Caco-2 (cell line): ENCODE measurements at regions not wholly inside any gene's neighbourhood (a gene's known extent, or its start where the extent isn't known, plus 50 kb on each side); places are given as distances from the start of the nearest gene placed in this dataset.

Experiments used
- BruUV-seq: library from RNA; stranded (reverse); fragments of 400-500 nt; replicated peaks from 2 replicates; lab custom pipeline; 2021; lab: Mats Ljungman, UMichigan
- CTCF ChIA-PET: fragments of 300-600 bp; sonication (Branson Sonifier 250); formaldehyde crosslinking; loops from one replicate; lab custom pipeline; 2022; ENCODE audit warnings: antibody characterized with exemption; lab: Charles Lee
- POLR2A ChIA-PET: fragments of 300-600 bp; sonication (Branson Sonifier 250); formaldehyde crosslinking; loops from one replicate; lab custom pipeline; 2022; ENCODE audit warnings: antibody characterized with exemption; lab: Charles Lee
- DNase-seq, 2 experiments: peaks; one replicate each; pipeline versions ENCODE4 v3.0.0 to v3.0.0-alpha.2; 2020 to 2022
- H3K27me3 ChIP-seq: replicated peaks from 2 replicates; pipeline ENCODE4 v1.6.0; 2011; ENCODE audit warnings: low read length; ENCODE audit not compliant: control insufficient read depth, insufficient read depth
- H3K36me3 ChIP-seq: 2 replicates; pipeline ENCODE4 v1.5.1; 2011; ENCODE audit warnings: low read length; ENCODE audit not compliant: control insufficient read depth, insufficient read depth
- H3K4me1 ChIP-seq: fragments of 250-450 bp; sonication (Bioruptor Pico); 2 replicates; pipeline ENCODE4 v1.5.1; 2020; ENCODE audit warnings: mild to moderate bottlenecking
- H3K4me3 ChIP-seq: 2 replicates; pipeline ENCODE4 v1.5.1; 2011; ENCODE audit warnings: low read depth, mild to moderate bottlenecking, control low read depth, low read length
- H3K9me3 ChIP-seq: fragments of 250-450 bp; sonication (Bioruptor Pico); 2 replicates; pipeline ENCODE4 v1.5.1; 2020; ENCODE audit warnings: mild to moderate bottlenecking, moderate library complexity
- H3K27ac Mint-ChIP-seq: one replicate; pipeline ENCODE4 v1.8.0; 2022; ENCODE audit warnings: mixed read lengths; ENCODE audit not compliant: unreplicated experiment
- H3K27me3 Mint-ChIP-seq: one replicate; pipeline ENCODE4 v1.8.0; 2022; ENCODE audit warnings: mixed read lengths; ENCODE audit not compliant: insufficient read depth, unreplicated experiment
- H3K36me3 Mint-ChIP-seq: one replicate; pipeline ENCODE4 v1.8.0; 2022; ENCODE audit warnings: mild to moderate bottlenecking, mixed read lengths; ENCODE audit not compliant: insufficient read depth, unreplicated experiment
- H3K4me1 Mint-ChIP-seq: one replicate; pipeline ENCODE4 v1.8.0; 2022; ENCODE audit warnings: low read depth, mixed read lengths; ENCODE audit not compliant: unreplicated experiment
- H3K4me3 Mint-ChIP-seq: one replicate; pipeline ENCODE4 v1.8.0; 2022; ENCODE audit warnings: mild to moderate bottlenecking, moderate library complexity, mixed read lengths; ENCODE audit not compliant: unreplicated experiment
- H3K9me3 Mint-ChIP-seq: one replicate; pipeline ENCODE4 v1.8.0; 2022; ENCODE audit warnings: mixed read lengths; ENCODE audit not compliant: unreplicated experiment
- intact Hi-C: fragments of 100-400 bp; cut with micrococcal nuclease; formaldehyde crosslinking; loops from one replicate; pipeline ENCODE4 v1.10.0; 2022; ENCODE audit not compliant: unreplicated experiment
- TF ChIP-seq, protein P1 (sequence below), 2 experiments: fragments of 200-600 bp in 1 of 2; IDR thresholded peaks; 1 replicate in 1 of 2; 2 replicates in 1 of 2; pipeline versions ENCODE4 v1.5.1 to v1.8.0; 2011 to 2022; ENCODE audit warnings: antibody characterized with exemption in 1 of 2, control low read depth in 1 of 2, inconsistent platforms in 1 of 2, low read depth in 1 of 2, low read length in 1 of 2, mild to moderate bottlenecking in 1 of 2, moderate library complexity in 1 of 2; ENCODE audit not compliant: insufficient read depth in 1 of 2, severe bottlenecking in 1 of 2, unreplicated experiment in 1 of 2

DNA sequence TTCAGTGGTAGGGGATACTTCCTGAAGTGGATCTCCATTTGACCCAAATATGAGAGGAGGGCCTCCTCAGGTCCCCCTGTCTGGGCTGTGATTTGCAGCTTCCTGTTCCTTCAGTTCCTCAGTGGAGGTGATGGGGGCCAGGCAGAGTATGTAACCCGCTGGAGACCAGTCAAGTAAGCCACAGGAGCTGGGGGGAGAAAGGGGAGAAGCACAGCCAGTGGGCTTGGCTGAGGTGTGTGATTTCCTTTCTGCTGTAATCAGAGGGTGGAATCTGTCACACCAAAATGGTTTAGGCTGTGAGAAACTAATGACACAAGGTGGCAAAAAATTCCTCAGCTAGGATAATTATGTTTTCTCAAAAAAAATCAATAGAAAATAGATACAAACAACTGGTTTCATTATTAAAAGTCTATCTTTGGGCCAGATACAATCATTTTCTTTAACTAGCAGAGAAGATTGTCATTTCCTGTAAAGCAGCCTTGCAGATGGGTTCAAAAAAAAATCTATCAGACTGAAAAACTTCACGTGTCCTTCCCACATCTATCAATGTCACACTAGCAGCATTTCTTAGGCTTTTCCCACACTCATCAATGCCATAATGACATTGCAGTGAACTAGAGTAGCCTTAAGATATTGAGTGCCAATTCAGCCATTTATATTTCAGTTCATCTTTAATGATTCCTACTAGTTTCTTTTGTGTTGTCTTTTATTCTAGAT lies 1660.3 kb downstream of the EFNB2 start:
- Histone ChIP-seq H3K36me3 (no peaks in the 10 kb centered on the region), H3K4me3 (no peak overlapping the region), H3K27me3 (no peaks in the 10 kb centered on the region), H3K4me1 (no peaks in the 10 kb centered on the region), H3K9me3 (no peaks in the 10 kb centered on the region)
- Mint-ChIP-seq H3K4me1 (no peaks in the 10 kb centered on the region), H3K27ac (no peak overlapping the region), H3K4me3 (no peak overlapping the region), H3K36me3 (no peaks in the 10 kb centered on the region), H3K27me3 (no peaks in the 10 kb centered on the region), H3K9me3 (no peaks in the 10 kb centered on the region)
- DNase-seq: no peak
- intact Hi-C loops: no loop called here
- BruUV-seq: no TSS peak
- TF ChIP-seq, protein P1, sequence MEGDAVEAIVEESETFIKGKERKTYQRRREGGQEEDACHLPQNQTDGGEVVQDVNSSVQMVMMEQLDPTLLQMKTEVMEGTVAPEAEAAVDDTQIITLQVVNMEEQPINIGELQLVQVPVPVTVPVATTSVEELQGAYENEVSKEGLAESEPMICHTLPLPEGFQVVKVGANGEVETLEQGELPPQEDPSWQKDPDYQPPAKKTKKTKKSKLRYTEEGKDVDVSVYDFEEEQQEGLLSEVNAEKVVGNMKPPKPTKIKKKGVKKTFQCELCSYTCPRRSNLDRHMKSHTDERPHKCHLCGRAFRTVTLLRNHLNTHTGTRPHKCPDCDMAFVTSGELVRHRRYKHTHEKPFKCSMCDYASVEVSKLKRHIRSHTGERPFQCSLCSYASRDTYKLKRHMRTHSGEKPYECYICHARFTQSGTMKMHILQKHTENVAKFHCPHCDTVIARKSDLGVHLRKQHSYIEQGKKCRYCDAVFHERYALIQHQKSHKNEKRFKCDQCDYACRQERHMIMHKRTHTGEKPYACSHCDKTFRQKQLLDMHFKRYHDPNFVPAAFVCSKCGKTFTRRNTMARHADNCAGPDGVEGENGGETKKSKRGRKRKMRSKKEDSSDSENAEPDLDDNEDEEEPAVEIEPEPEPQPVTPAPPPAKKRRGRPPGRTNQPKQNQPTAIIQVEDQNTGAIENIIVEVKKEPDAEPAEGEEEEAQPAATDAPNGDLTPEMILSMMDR (IDR thresholded peaks at IDR 0.05; ENCODE audit: insufficient read depth in 1 of 2, low read depth in 1 of 2, low read length in 1 of 2, severe bottlenecking in 1 of 2, unreplicated experiment in 1 of 2): no peak
- ChIA-PET POLR2A (no interaction called here), CTCF (no interaction called here)

DNA sequence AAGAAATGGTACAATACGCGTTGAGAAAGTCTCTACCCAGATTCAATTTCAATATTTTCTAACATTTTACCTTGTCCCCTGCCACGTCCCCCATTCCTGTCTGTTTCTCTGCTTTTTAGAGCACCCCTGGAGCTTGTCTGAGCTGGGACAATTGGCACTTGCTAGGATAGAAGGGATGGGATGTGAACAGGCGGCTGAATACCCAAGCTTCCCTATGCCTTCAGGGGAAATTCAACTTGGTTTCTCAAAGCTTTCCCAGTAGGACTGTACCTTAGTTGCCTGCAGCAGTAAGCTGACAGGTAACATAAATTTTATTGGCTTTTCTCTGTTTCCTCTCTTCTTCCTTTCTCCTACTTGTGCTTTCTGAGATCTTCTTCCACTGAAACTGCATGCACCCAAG lies 1663.3 kb downstream of the EFNB2 start:
- Histone ChIP-seq H3K4me3 (no peak overlapping the region), H3K4me1 (no peaks in the 10 kb centered on the region), H3K9me3 (no peaks in the 10 kb centered on the region), H3K36me3 (no peaks in the 10 kb centered on the region), H3K27me3 (no peaks in the 10 kb centered on the region)
- intact Hi-C loops: no loop called here
- Mint-ChIP-seq H3K27me3 (no peaks in the 10 kb centered on the region), H3K36me3 (no peaks in the 10 kb centered on the region), H3K4me3 (no peak overlapping the region), H3K9me3 (no peaks in the 10 kb centered on the region), H3K4me1 (no peaks in the 10 kb centered on the region), H3K27ac (no peak overlapping the region)
- TF ChIP-seq, protein P1 (IDR thresholded peaks at IDR 0.05; ENCODE audit: insufficient read depth in 1 of 2, low read depth in 1 of 2, low read length in 1 of 2, severe bottlenecking in 1 of 2, unreplicated experiment in 1 of 2): no peak
- ChIA-PET POLR2A (no interaction called here), CTCF (no interaction called here)
- BruUV-seq: no TSS peak
- DNase-seq: no peak

DNA sequence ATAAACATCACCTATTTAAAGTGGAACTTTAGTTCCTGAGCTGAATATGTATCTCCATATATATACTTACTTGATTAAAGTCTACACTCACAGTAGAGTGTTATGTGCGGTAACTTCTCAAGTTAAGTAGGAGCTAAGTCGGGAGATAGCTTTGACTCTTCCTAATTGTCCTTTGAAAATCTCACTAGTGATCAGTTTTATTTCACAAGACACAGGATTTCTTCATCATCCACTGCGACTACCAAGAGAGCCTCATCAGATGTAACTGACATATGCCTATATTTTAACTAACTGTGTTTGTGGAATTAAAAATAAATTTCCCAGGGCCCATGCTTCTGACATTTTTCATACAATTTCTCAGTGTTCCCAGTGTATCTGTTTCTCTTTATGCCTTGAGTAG lies 1664.0 kb downstream of the EFNB2 start:
- Histone ChIP-seq H3K4me1 (no peaks in the 10 kb centered on the region), H3K36me3 (no peaks in the 10 kb centered on the region), H3K9me3 (no peaks in the 10 kb centered on the region), H3K27me3 (no peaks in the 10 kb centered on the region), H3K4me3 (no peak overlapping the region)
- TF ChIP-seq, protein P1 (IDR thresholded peaks at IDR 0.05; ENCODE audit: insufficient read depth in 1 of 2, low read depth in 1 of 2, low read length in 1 of 2, severe bottlenecking in 1 of 2, unreplicated experiment in 1 of 2): no peak
- Mint-ChIP-seq H3K9me3 (no peaks in the 10 kb centered on the region), H3K4me1 (no peaks in the 10 kb centered on the region), H3K27me3 (no peaks in the 10 kb centered on the region), H3K27ac (no peak overlapping the region), H3K4me3 (no peak overlapping the region), H3K36me3 (no peaks in the 10 kb centered on the region)
- BruUV-seq: no TSS peak
- CTCF ChIA-PET: no interaction called here
- no peak for DNase-seq
- intact Hi-C loops: no loop called here
- POLR2A ChIA-PET: no interaction called here
